GM19351 (cell line): ENCODE measurements at regions not wholly inside any gene's neighbourhood (a gene's known extent, or its start where the extent isn't known, plus 50 kb on each side); places are given as distances from the start of the nearest gene placed in this dataset.
A peak's percentile ranks its signal among the peaks of the same experiment; 100 is the strongest.

Source experiments
- ATAC-seq: cut with Tn5 transposase; IDR thresholded peaks from one replicate; pipeline ENCODE4 v1.9.1; 2021; ENCODE audit warnings: mild to moderate bottlenecking, moderate library complexity; ENCODE audit not compliant: unreplicated experiment

- no peak for ATAC-seq
These were observed 477.9 kb downstream of the LMO4 start for GRCh38 chr1:87806379-87807094.

GRCh38 chr1:87810166-87810565 is 481.5 kb downstream of the LMO4 start:
- no peak for ATAC-seq

GRCh38 chr1:87812871-87813577 is 484.3 kb downstream of the LMO4 start:
- ATAC-seq: peak; percentile 86

- no peak for ATAC-seq
These were observed 485.9 kb downstream of the LMO4 start for GRCh38 chr1:87814573-87814972.

GRCh38 chr1:87816646-87817045 is 488.0 kb downstream of the LMO4 start:
- ATAC-seq: no peak

- ATAC-seq: no peak
These were observed 492.1 kb downstream of the LMO4 start for GRCh38 chr1:87820668-87821334.

GRCh38 chr1:87821335-87821697 is 492.6 kb downstream of the LMO4 start:
- ATAC-seq: no peak

GRCh38 chr1:87826681-87827251 is 498.1 kb downstream of the LMO4 start:
- ATAC-seq: peak; percentile 96

- no peak for ATAC-seq
These were observed 500.7 kb downstream of the LMO4 start for GRCh38 chr1:87829360-87829759.

- no peak for ATAC-seq
These were observed 501.8 kb downstream of the LMO4 start for GRCh38 chr1:87830432-87830978.

GRCh38 chr1:87833166-87833565 is 504.5 kb downstream of the LMO4 start:
- no peak for ATAC-seq

- ATAC-seq: no peak
These were observed 505.5 kb downstream of the LMO4 start for GRCh38 chr1:87834151-87834550.

GRCh38 chr1:87834941-87835340 is 506.3 kb downstream of the LMO4 start:
- ATAC-seq: no peak

- ATAC-seq: no peak
These were observed 512.1 kb downstream of the LMO4 start for GRCh38 chr1:87840767-87841166.

GRCh38 chr1:87841332-87841731 is 512.7 kb downstream of the LMO4 start:
- ATAC-seq: no peak

GRCh38 chr1:87842156-87842555 is 513.5 kb downstream of the LMO4 start:
- no peak for ATAC-seq

GRCh38 chr1:87844251-87844650 is 515.6 kb downstream of the LMO4 start:
- ATAC-seq: no peak

- ATAC-seq: no peak
These were observed 522.8 kb downstream of the LMO4 start for GRCh38 chr1:87851490-87851889.

GRCh38 chr1:87852410-87853161 is 523.9 kb downstream of the LMO4 start:
- no peak for ATAC-seq

- no peak for ATAC-seq
These were observed 525.1 kb downstream of the LMO4 start for GRCh38 chr1:87853576-87854351.
